Hepatocyte (in vitro differentiated cells): ENCODE measurements at regions not wholly inside any gene's neighbourhood (a gene's known extent, or its start where the extent isn't known, plus 50 kb on each side); places are given as distances from the start of the nearest gene placed in this dataset.

Experiments
- CTCF ChIP-seq: fragments of 200-600 bp; sonication (generic); IDR thresholded peaks from 2 replicates; pipeline ENCODE4 v1.5.1; 2016; ENCODE audit warnings: antibody characterized with exemption, mild to moderate bottlenecking; ENCODE audit not compliant: poor library complexity
- EZH2 ChIP-seq: fragments of 200-600 bp; sonication (generic); IDR thresholded peaks from 2 replicates; pipeline ENCODE4 v1.6.1; 2016; ENCODE audit warnings: antibody characterized with exemption, mild to moderate bottlenecking, borderline replicate concordance
- EZH2phosphoT487 ChIP-seq: fragments of 200-600 bp; sonication (generic); IDR thresholded peaks from one replicate; pipeline ENCODE4 v1.6.1; 2018; ENCODE audit warnings: antibody characterized with exemption, mild to moderate bottlenecking, low read depth, moderate library complexity; ENCODE audit not compliant: unreplicated experiment, severe bottlenecking

DNA sequence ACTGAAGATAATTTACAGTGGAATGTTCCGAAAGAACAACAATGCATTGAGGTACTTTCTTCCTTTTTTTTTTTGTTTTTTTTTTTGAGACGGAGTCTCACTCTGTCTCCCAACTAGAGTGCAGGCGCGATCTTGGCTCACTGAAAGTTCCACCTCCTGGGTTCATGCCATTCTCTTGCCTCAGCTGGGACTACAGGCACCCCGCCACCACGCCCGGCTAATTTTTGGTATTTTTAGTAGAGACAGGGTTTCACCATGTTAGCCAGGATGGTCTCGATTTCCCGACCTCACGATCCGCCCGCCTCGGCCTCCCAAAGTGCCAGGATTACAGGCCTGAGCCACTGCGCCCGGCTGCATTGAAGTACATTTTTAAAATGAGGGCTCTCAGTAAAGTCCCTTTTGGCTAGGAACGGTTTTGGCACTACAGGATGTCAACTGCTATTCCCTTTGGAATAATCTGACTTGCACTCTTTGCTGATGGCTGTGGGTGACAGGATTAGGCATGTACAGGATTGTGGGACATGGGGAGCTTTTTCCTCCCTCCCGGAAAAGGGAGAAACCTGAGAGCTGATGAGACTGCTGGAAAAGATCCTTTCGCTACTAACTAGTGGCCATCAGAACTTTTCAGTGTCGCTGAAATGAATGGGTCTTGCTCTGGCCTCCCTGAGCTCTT is 56.9 kb upstream of the EDEM3 start:
- TF ChIP-seq CTCF (no peak), EZH2 (no peak), EZH2phosphoT487 (no peak)
